Esophagus muscularis mucosa (tissue), 4 donors: ENCODE measurements at regions not wholly inside any gene's neighbourhood (a gene's known extent, or its start where the extent isn't known, plus 50 kb on each side); places are given as distances from the start of the nearest gene placed in this dataset.

Experiments
- DNase-seq: peaks from one replicate; pipeline ENCODE4 v3.0.0-alpha.2; 2017; ENCODE audit errors: extremely low spot score
- H3K27ac ChIP-seq, 4 donors: fragments of 200-600 bp; sonication (generic); replicated peaks in 1 of 4; 1 replicate in 3 of 4; 2 replicates in 1 of 4; pipeline ENCODE4 v1.5.1; 2016 to 2019; ENCODE audit warnings: mild to moderate bottlenecking in 1 of 4
- H3K27me3 ChIP-seq, 4 donors: fragments of 200-600 bp; sonication (generic); one replicate each; pipeline versions ENCODE4 v1.5.1 to v1.6.0; 2016 to 2019
- H3K36me3 ChIP-seq, 4 donors: fragments of 200-600 bp; sonication (generic); one replicate each; pipeline ENCODE4 v1.5.1; 2016 to 2019
- H3K4me1 ChIP-seq, 4 donors: fragments of 200-600 bp; sonication (generic); one replicate each; pipeline ENCODE4 v1.5.1; 2016 to 2019
- H3K4me3 ChIP-seq, 4 donors: fragments of 200-600 bp; sonication (generic); 1 replicate in 2 of 4; 2 replicates in 2 of 4; pipeline ENCODE4 v1.5.1; 2016 to 2019; ENCODE audit warnings: mild to moderate bottlenecking in 4 of 4, moderate library complexity in 1 of 4
- H3K9me3 ChIP-seq, 4 donors: fragments of 200-600 bp; sonication (generic); 1 replicate in 3 of 4; 2 replicates in 1 of 4; pipeline ENCODE4 v1.5.1; 2016 to 2019
- EP300 ChIP-seq: sonication (generic); formaldehyde crosslinking; IDR thresholded peaks from one replicate; pipeline ENCODE4 v1.6.1; 2017; ENCODE audit warnings: antibody characterized with exemption
- POLR2A ChIP-seq: fragments of 450-650 bp; IDR thresholded peaks from one replicate; pipeline ENCODE4 v1.6.1; 2017; ENCODE audit warnings: antibody characterized with exemption, moderate library complexity, mild to moderate bottlenecking, low read depth
- POLR2AphosphoS5 ChIP-seq, 2 donors: sonication (generic); formaldehyde crosslinking; IDR thresholded peaks; one replicate each; pipeline ENCODE4 v1.6.1; 2017; ENCODE audit warnings: antibody characterized with exemption in 2 of 2
- WGBS: methylation state at CpG from one replicate; pipeline ENCODE4 v1.1.5; 2018; 5-methylcytosine and 5-hydroxymethylcytosine counted together
- intact Hi-C: fragments of 100-400 bp; cut with DNase I; formaldehyde crosslinking; loops from one replicate; pipeline ENCODE4 v1.15.1; 2023
- TF ChIP-seq, protein P1 (sequence below), 3 experiments: fragments of 200-600 bp in 2 of 3; fragments of 450-650 bp in 1 of 3; sonication (generic) in 2 of 3; IDR thresholded peaks; one replicate each; pipeline ENCODE4 v1.5.1; 2017 to 2019; ENCODE audit warnings: antibody characterized with exemption in 3 of 3, mild to moderate bottlenecking in 2 of 3, moderate library complexity in 1 of 3

DNA sequence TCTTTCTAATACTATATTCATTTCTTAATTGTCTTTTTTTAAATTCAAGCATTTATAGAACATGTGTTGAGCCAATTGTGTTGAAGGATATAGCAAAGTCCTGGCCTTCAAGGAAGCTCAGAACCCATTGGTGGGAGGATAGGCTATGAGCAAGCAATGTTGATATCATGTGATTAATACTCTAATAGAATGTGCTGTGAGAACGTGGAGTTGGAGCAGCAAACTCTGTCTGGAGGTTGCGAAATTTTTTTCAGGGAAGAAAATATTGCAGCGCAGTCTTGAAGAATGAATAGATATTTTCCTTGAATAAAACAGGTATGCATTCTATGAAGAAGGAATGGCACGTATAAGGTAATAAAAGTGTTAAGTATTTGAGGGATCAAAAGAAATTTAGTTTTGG is 229.2 kb upstream of the KCNK2 start:
- no peak for TF ChIP-seq POLR2AphosphoS5 (IDR thresholded peaks at IDR 0.05)
- TF ChIP-seq POLR2A: no peak
- TF ChIP-seq EP300: no peak
- TF ChIP-seq, protein P1, sequence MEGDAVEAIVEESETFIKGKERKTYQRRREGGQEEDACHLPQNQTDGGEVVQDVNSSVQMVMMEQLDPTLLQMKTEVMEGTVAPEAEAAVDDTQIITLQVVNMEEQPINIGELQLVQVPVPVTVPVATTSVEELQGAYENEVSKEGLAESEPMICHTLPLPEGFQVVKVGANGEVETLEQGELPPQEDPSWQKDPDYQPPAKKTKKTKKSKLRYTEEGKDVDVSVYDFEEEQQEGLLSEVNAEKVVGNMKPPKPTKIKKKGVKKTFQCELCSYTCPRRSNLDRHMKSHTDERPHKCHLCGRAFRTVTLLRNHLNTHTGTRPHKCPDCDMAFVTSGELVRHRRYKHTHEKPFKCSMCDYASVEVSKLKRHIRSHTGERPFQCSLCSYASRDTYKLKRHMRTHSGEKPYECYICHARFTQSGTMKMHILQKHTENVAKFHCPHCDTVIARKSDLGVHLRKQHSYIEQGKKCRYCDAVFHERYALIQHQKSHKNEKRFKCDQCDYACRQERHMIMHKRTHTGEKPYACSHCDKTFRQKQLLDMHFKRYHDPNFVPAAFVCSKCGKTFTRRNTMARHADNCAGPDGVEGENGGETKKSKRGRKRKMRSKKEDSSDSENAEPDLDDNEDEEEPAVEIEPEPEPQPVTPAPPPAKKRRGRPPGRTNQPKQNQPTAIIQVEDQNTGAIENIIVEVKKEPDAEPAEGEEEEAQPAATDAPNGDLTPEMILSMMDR (IDR thresholded peaks at IDR 0.05): no peak

GRCh38 chr1:214854126-214854875 is 228.2 kb upstream of the KCNK2 start:
- Histone ChIP-seq H3K4me3 (no peak overlapping the region), H3K4me1 (no peaks in the 10 kb centered on the region), H3K27ac (no peak overlapping the region), H3K27me3 (no peaks in the 10 kb centered on the region), H3K36me3 (no peaks in the 10 kb centered on the region), H3K9me3 (peaks cover 0 to 15% (median 8%) of the 10 kb centered on the region in 4 donors)
- intact Hi-C loops: no loop called here
- DNase-seq: no peak
- 95% methylated on average over 1 of the region's 1 CpG for WGBS
- TF ChIP-seq EP300 (no peak), POLR2A (no peak), POLR2AphosphoS5 (IDR thresholded peaks at IDR 0.05) (no peak)
- TF ChIP-seq, protein P1 (IDR thresholded peaks at IDR 0.05): no peak

More for the DNA sequence above, 229.2 kb upstream of the KCNK2 start:
- intact Hi-C loops: no loop called here
- 78% methylated on average over 4 of the region's 4 CpGs for WGBS
- Histone ChIP-seq H3K36me3 (no peaks in the 10 kb centered on the region), H3K4me3 (no peak overlapping the region), H3K27ac (no peak overlapping the region), H3K9me3 (peaks cover 0 to 15% (median 8%) of the 10 kb centered on the region in 4 donors), H3K27me3 (no peaks in the 10 kb centered on the region), H3K4me1 (no peaks in the 10 kb centered on the region)
- DNase-seq: no peak

DNA sequence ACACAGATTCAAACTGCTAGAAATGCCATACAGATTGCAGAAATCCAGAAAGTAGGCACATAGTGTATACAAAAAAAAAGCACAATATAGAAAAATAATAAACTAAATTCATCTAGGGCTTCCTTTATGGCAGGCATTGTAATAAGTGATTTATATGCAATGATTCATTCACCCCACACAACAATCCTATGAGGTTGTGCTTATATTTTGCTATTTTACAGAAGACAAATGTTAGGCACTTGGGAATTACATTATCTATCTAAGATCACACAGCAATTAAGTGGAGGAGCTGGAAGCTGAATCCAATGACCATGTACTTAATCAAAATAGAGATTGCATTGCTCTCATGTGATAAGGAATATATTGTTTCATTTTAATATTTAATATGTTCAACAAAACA is 225.7 kb upstream of the KCNK2 start:
- no peaks in the 10 kb centered on the region for H3K4me1 ChIP-seq
- H3K27ac ChIP-seq: no peak overlapping the region
- no peaks in the 10 kb centered on the region for H3K9me3 ChIP-seq
- no peaks in the 10 kb centered on the region for H3K27me3 ChIP-seq
- intact Hi-C loops: no loop called here
- no peak overlapping the region for H3K4me3 ChIP-seq
- TF ChIP-seq, protein P1 (IDR thresholded peaks at IDR 0.05): no peak
- TF ChIP-seq EP300 (no peak), POLR2A (no peak), POLR2AphosphoS5 (IDR thresholded peaks at IDR 0.05) (no peak)
- no peaks in the 10 kb centered on the region for H3K36me3 ChIP-seq
- no peak for DNase-seq

DNA sequence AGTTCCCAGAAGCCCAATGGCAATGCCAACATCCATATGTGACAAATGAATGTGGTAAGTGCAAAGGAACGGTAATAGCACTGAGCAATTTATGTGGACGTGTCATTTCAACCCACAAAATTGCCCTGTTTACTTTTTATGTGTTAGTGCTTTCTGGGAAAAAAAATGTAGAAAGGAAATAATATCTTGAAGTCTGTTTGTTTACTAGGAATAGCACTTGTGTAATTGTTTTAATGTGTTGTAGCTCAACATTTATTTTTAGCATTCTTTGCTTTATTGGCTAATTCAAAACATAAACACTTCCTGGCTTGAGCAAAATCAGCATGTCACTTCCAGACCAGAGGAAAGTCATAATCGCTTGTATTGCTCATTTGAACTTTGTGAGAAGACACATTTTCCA is 224.8 kb upstream of the KCNK2 start:
- no peak overlapping the region for H3K27ac ChIP-seq
- no peaks in the 10 kb centered on the region for H3K4me1 ChIP-seq
- H3K36me3 ChIP-seq: no peaks in the 10 kb centered on the region
- no peaks in the 10 kb centered on the region for H3K9me3 ChIP-seq
- TF ChIP-seq, protein P1 (IDR thresholded peaks at IDR 0.05): no peak
- TF ChIP-seq EP300 (no peak), POLR2A (no peak), POLR2AphosphoS5 (IDR thresholded peaks at IDR 0.05) (no peak)
- intact Hi-C loops: no loop called here
- 64% methylated on average over 3 of the region's 3 CpGs for WGBS
- no peak for DNase-seq
- H3K4me3 ChIP-seq: no peak overlapping the region
- no peaks in the 10 kb centered on the region for H3K27me3 ChIP-seq

DNA sequence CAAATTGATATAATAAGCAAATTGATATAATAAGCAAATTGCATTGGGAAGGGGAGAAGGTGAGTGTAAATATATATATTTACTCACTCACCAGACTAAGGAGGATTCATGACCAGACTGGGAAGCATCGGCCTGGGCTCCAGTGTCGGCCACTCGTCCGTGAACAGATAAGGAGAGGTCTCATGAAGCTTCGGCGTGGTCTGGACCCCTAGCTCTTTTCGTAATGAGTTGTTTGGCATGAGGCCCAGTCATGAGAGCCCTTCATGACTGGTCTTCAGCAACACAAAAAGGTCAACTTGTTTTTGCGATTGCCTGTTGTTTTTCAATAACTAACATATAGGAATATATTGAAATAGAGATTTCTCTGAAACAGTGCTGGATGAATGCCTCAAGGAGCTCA is 222.9 kb upstream of the KCNK2 start:
- H3K27ac ChIP-seq: no peak overlapping the region
- WGBS: 77% methylated on average over 8 of the region's 8 CpGs
- H3K36me3 ChIP-seq: no peaks in the 10 kb centered on the region
- H3K4me1 ChIP-seq: no peaks in the 10 kb centered on the region
- H3K4me3 ChIP-seq: no peak overlapping the region
- TF ChIP-seq, protein P1 (IDR thresholded peaks at IDR 0.05): no peak
- TF ChIP-seq EP300 (no peak), POLR2A (no peak), POLR2AphosphoS5 (IDR thresholded peaks at IDR 0.05) (no peak)
- H3K9me3 ChIP-seq: no peaks in the 10 kb centered on the region
- no peaks in the 10 kb centered on the region for H3K27me3 ChIP-seq
- intact Hi-C loops: no loop called here
- DNase-seq: no peak
